Keratinocyte (primary cell): ENCODE measurements at regions not wholly inside any gene's neighbourhood (a gene's known extent, or its start where the extent isn't known, plus 50 kb on each side); places are given as distances from the start of the nearest gene placed in this dataset.

ENCODE experiments used
- DNase-seq: peaks from one replicate; pipeline ENCODE4 v3.0.0-alpha.2; 2011; ENCODE audit warnings: low read depth, missing footprints, low spot score
- FAIRE-seq: peaks from 2 replicates; lab custom pipeline; 2011; peaks lifted over from hg19 to GRCh38; lab: Jason Lieb, UNC
- H2AFZ ChIP-seq: 2 replicates; pipeline ENCODE4 v1.6.0; 2012; ENCODE audit warnings: low read length, control low read depth, inconsistent platforms; ENCODE audit not compliant: control insufficient read depth
- H3K27ac ChIP-seq: 2 replicates; pipeline ENCODE4 v1.5.1; 2011; ENCODE audit warnings: low read length; ENCODE audit not compliant: control insufficient read depth, insufficient read depth
- H3K27me3 ChIP-seq: 3 replicates; pipeline ENCODE4 v1.6.0; 2011; ENCODE audit warnings: low read length; ENCODE audit not compliant: control insufficient read depth, insufficient read depth; ENCODE audit errors: extremely low read depth
- H3K36me3 ChIP-seq, 2 experiments: 2 replicates in 1 of 2; 3 replicates in 1 of 2; pipeline ENCODE4 v1.5.1; 2011; ENCODE audit warnings: low read length in 2 of 2, mild to moderate bottlenecking in 1 of 2; ENCODE audit not compliant: control insufficient read depth in 2 of 2, insufficient read depth in 2 of 2; ENCODE audit errors: extremely low read depth in 1 of 2
- H3K4me1 ChIP-seq: 3 replicates; pipeline ENCODE4 v1.5.1; 2011; ENCODE audit warnings: low read length; ENCODE audit not compliant: control insufficient read depth, insufficient read depth; ENCODE audit errors: extremely low read depth
- H3K4me2 ChIP-seq: 3 replicates; pipeline ENCODE4 v1.6.0; 2011; ENCODE audit warnings: low read depth, low read length; ENCODE audit not compliant: control insufficient read depth, insufficient read depth; ENCODE audit errors: extremely low read depth
- H3K4me3 ChIP-seq, 3 experiments: fragments of 200-600 bp in 1 of 3; sonication (generic) in 1 of 3; 2 replicates in 2 of 3; 3 replicates in 1 of 3; pipeline ENCODE4 v1.5.1; 2011 to 2016; ENCODE audit warnings: low read length in 3 of 3, mild to moderate bottlenecking in 3 of 3, control low read depth in 2 of 3, inconsistent platforms in 1 of 3, low read depth in 1 of 3, mixed read lengths in 1 of 3, mixed run types in 1 of 3, moderate library complexity in 1 of 3; ENCODE audit not compliant: control insufficient read depth in 2 of 3, insufficient read depth in 2 of 3; ENCODE audit errors: extremely low read depth in 1 of 3
- H3K79me2 ChIP-seq: 2 replicates; pipeline ENCODE4 v1.6.0; 2012; ENCODE audit warnings: low read length; ENCODE audit not compliant: control insufficient read depth, insufficient read depth
- H3K9ac ChIP-seq: 3 replicates; pipeline ENCODE4 v1.6.0; 2011; ENCODE audit warnings: low read length; ENCODE audit not compliant: control insufficient read depth, insufficient read depth; ENCODE audit errors: extremely low read depth
- H3K9me1 ChIP-seq: 3 replicates; pipeline ENCODE4 v1.6.0; 2011; ENCODE audit warnings: low read length; ENCODE audit not compliant: control insufficient read depth, insufficient read depth; ENCODE audit errors: extremely low read depth
- H3K9me3 ChIP-seq: 2 replicates; pipeline ENCODE4 v1.5.1; 2012; ENCODE audit warnings: low read depth, low read length; ENCODE audit not compliant: control insufficient read depth
- H4K20me1 ChIP-seq: 3 replicates; pipeline ENCODE4 v1.6.0; 2011; ENCODE audit warnings: low read length; ENCODE audit not compliant: control insufficient read depth, insufficient read depth; ENCODE audit errors: extremely low read depth
- CTCF ChIP-seq, 3 experiments: IDR thresholded peaks in 1 of 3; conservative IDR thresholded peaks in 1 of 3; optimal IDR thresholded peaks in 1 of 3; 2 replicates in 2 of 3; 3 replicates in 1 of 3; pipeline versions ENCODE3 to v1.5.1; 2011; ENCODE audit warnings: low read length in 3 of 3, mild to moderate bottlenecking in 3 of 3, moderate library complexity in 2 of 3, control low read depth in 1 of 3, inconsistent platforms in 1 of 3; ENCODE audit not compliant: insufficient read depth in 2 of 3; ENCODE audit errors: extremely low read depth in 1 of 3
- EZH2 ChIP-seq: IDR thresholded peaks from one replicate; pipeline ENCODE4 v1.6.1; 2012; ENCODE audit warnings: inconsistent platforms, mild to moderate bottlenecking, low read length, moderate library complexity
- dilution Hi-C: fragments of 300-500 bp; cut with MboI; formaldehyde crosslinking; loops from one replicate; pipeline ENCODE4 v1.7.0; 2020; ENCODE audit warnings: low sequenced_read_pairs; ENCODE audit not compliant: extremely low pct_ligation_motif_present

- Histone ChIP-seq H3K4me2 (no peak overlapping the region), H3K9me3 (no peaks in the 10 kb centered on the region), H2AFZ (no peak overlapping the region), H3K9me1 (no peaks in the 10 kb centered on the region), H3K9ac (no peak overlapping the region), H4K20me1 (no peaks in the 10 kb centered on the region), H3K4me3 (no peak overlapping the region), H3K27me3 (peaks cover 17% of the 10 kb centered on the region), H3K27ac (no peak overlapping the region), H3K4me1 (no peaks in the 10 kb centered on the region), H3K79me2 (no peaks in the 10 kb centered on the region), H3K36me3 (no peaks in the 10 kb centered on the region)
- DNase-seq: no peak
- no peak for TF ChIP-seq EZH2
- TF ChIP-seq CTCF (optimal IDR thresholded peaks at IDR 0.05 in 1 of 3, IDR thresholded peaks at IDR 0.05 in 1 of 3, conservative IDR thresholded peaks at IDR 0.05 in 1 of 3; ENCODE audit: extremely low read depth in 1 of 3, insufficient read depth in 2 of 3, low read length in 3 of 3): no peak
- dilution Hi-C loops: no loop called here
- no peak for FAIRE-seq
Measured at GRCh38 chr20:48395816-48396546, 431.8 kb downstream of the PREX1 start.

GRCh38 chr20:48394415-48395081 is 433.3 kb downstream of the PREX1 start:
- dilution Hi-C loops: no loop called here
- DNase-seq (no peak), FAIRE-seq (no peak)
- H3K9me1 ChIP-seq: no peaks in the 10 kb centered on the region
- H3K27me3 ChIP-seq: peaks cover 17% of the 10 kb centered on the region
- H3K4me3 ChIP-seq: no peak overlapping the region
- no peaks in the 10 kb centered on the region for H3K4me1 ChIP-seq
- no peaks in the 10 kb centered on the region for H3K9me3 ChIP-seq
- H4K20me1 ChIP-seq: no peaks in the 10 kb centered on the region
- H3K9ac ChIP-seq: no peak overlapping the region
- no peak overlapping the region for H2AFZ ChIP-seq
- H3K36me3 ChIP-seq: no peaks in the 10 kb centered on the region
- no peak overlapping the region for H3K27ac ChIP-seq
- TF ChIP-seq EZH2 (no peak), CTCF (optimal IDR thresholded peaks at IDR 0.05 in 1 of 3, IDR thresholded peaks at IDR 0.05 in 1 of 3, conservative IDR thresholded peaks at IDR 0.05 in 1 of 3; ENCODE audit: extremely low read depth in 1 of 3, insufficient read depth in 2 of 3, low read length in 3 of 3) (no peak)
- H3K4me2 ChIP-seq: no peak overlapping the region
- H3K79me2 ChIP-seq: no peaks in the 10 kb centered on the region
